NCI-H2107 treated with DMSO at 0.1 percent for 48 hours (cell line): ENCODE measurements at regions not wholly inside any gene's neighbourhood (a gene's known extent, or its start where the extent isn't known, plus 50 kb on each side); places are given as distances from the start of the nearest gene placed in this dataset.

Source experiments
- DNase-seq: peaks from one replicate; lab custom pipeline; 2025; ENCODE audit not compliant: unreplicated experiment; lab: John Stamatoyannopoulos, UW

GRCh38 chr11:105333153-105333552 is 193.6 kb upstream of the CARD18 start:
- DNase-seq, result no peak

GRCh38 chr11:105332171-105332570 is 192.6 kb upstream of the CARD18 start:
- DNase-seq, result no peak

GRCh38 chr11:105328061-105328460 is 188.5 kb upstream of the CARD18 start:
- DNase-seq, result no peak

- DNase-seq, result peak; percentile 44
Observed at GRCh38 chr11:105324156-105324555, 184.6 kb upstream of the CARD18 start.

GRCh38 chr11:105321696-105322095 is 182.1 kb upstream of the CARD18 start:
- no peak for DNase-seq

- DNase-seq, result no peak
Observed at GRCh38 chr11:105315287-105315686, 175.7 kb upstream of the CARD18 start.

- DNase-seq, result no peak
Observed at GRCh38 chr11:105312266-105312665, 172.7 kb upstream of the CARD18 start.

- DNase-seq, result no peak
Observed at GRCh38 chr11:105298630-105299029, 159.1 kb upstream of the CARD18 start.

GRCh38 chr11:105298174-105298573 is 158.6 kb upstream of the CARD18 start:
- DNase-seq, result no peak

GRCh38 chr11:105297463-105297862 is 157.9 kb upstream of the CARD18 start:
- no peak for DNase-seq

- DNase-seq, result no peak
Observed at GRCh38 chr11:105296806-105297205, 157.2 kb upstream of the CARD18 start.

GRCh38 chr11:105296386-105296785 is 156.8 kb upstream of the CARD18 start:
- no peak for DNase-seq

- no peak for DNase-seq
Observed at GRCh38 chr11:105282658-105283057, 143.1 kb upstream of the CARD18 start.

- no peak for DNase-seq
Observed at GRCh38 chr11:105274631-105275030, 135.1 kb upstream of the CARD18 start.

GRCh38 chr11:105273660-105274280 is 134.2 kb upstream of the CARD18 start:
- DNase-seq, result no peak

GRCh38 chr11:105269862-105270261 is 130.3 kb upstream of the CARD18 start:
- DNase-seq, result no peak

- DNase-seq, result no peak
Observed at GRCh38 chr11:105268404-105269062, 129.0 kb upstream of the CARD18 start.

- DNase-seq, result no peak
Observed at GRCh38 chr11:105265845-105266244, 126.3 kb upstream of the CARD18 start.

- no peak for DNase-seq
Observed at GRCh38 chr11:105260976-105261375, 121.4 kb upstream of the CARD18 start.

GRCh38 chr11:105245781-105246315 is 106.3 kb upstream of the CARD18 start:
- DNase-seq, result no peak

GRCh38 chr11:105244160-105244825 is 104.7 kb upstream of the CARD18 start:
- no peak for DNase-seq

- no peak for DNase-seq
Observed at GRCh38 chr11:105241136-105241535, 101.6 kb upstream of the CARD18 start.
